ENCODE measurements at regions not wholly inside any gene's neighbourhood (a gene's known extent, or its start where the extent isn't known, plus 50 kb on each side); places are given as distances from the start of the nearest gene placed in this dataset.
A peak's percentile ranks its signal among the peaks of the same experiment; 100 is the strongest.

DNA sequence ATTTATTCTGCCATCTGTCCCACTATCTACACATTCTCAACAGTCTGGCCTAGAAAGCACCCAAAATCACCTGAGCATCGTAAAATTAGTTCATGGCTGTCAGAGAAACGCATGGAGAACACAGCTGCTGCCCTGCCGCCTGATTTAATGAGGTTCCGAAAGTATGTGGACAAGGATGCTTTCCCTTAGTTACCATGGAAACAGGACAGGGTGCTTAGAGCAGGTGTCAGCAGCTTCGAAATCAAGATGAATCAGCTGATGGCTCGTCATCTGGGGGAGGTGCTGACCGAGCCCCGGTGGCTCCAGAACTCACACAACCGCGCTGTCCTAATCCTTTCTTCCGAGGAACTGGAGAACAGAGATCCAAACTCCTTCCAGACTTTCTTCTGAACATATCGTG, 151.5 kb downstream of the TEX36 start:
- DNase-seq (ENCODE audit: low read depth in 1 of 2, low spot score in 1 of 2), result no peak
- CTCF ChIA-PET, result no interaction called here
- Histone ChIP-seq H3K9me3 (no peaks in the 10 kb centered on the region), H3K4me1 (no peaks in the 10 kb centered on the region), H3K4me3 (no peak overlapping the region), H3K27ac (no peak overlapping the region), H3K4me2 (no peak overlapping the region)
- FAIRE-seq, result no peak
- TF ChIP-seq ATOH8 (CRISPR knock-in tag; IDR thresholded peaks at IDR 0.05; ENCODE audit: low read depth), result no peak
- TF ChIP-seq EP300 (IDR thresholded peaks at IDR 0.05), result no peak
- no peak for TF ChIP-seq E2F6 (IDR thresholded peaks at IDR 0.05; ENCODE audit: borderline replicate concordance, low read depth)
- no peak for TF ChIP-seq CHD2 (IDR thresholded peaks at IDR 0.05; ENCODE audit: low read length, partially characterized antibody)
- no peak for TF ChIP-seq TFCP2L1 (CRISPR knock-in tag; IDR thresholded peaks at IDR 0.05)
- TF ChIP-seq, protein P1, sequence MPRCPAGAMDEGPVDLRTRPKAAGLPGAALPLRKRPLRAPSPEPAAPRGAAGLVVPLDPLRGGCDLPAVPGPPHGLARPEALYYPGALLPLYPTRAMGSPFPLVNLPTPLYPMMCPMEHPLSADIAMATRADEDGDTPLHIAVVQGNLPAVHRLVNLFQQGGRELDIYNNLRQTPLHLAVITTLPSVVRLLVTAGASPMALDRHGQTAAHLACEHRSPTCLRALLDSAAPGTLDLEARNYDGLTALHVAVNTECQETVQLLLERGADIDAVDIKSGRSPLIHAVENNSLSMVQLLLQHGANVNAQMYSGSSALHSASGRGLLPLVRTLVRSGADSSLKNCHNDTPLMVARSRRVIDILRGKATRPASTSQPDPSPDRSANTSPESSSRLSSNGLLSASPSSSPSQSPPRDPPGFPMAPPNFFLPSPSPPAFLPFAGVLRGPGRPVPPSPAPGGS (IDR thresholded peaks at IDR 0.05), result no peak
- no peak for TF ChIP-seq HEYL (CRISPR knock-in tag; IDR thresholded peaks at IDR 0.05)
- POLR2A ChIA-PET, result no interaction called here
- no peak for ATAC-seq
- 46% methylated on average over 12 of the region's 12 CpGs for WGBS (ENCODE audit: missing lambda C conversion rate)

GRCh38 chr10:125523347-125523746, 159.6 kb downstream of the TEX36 start:
- CTCF ChIA-PET, result interaction anchor here (2.0 kb wide), 1 partner anchor 15 kb away, joined by 5 read pairs; no protein-coding TSS in a partner anchor
- 43% methylated on average over 10 of the region's 10 CpGs for WGBS (ENCODE audit: missing lambda C conversion rate)
- POLR2A ChIA-PET, result no interaction called here
- no peak overlapping the region for H3K4me2 ChIP-seq
- H3K9me3 ChIP-seq, result peaks cover 13% of the 10 kb centered on the region; the same call in 1 of the 3 replicates
- TF ChIP-seq EP300 (IDR thresholded peaks at IDR 0.05) (no peak), MAZ (IDR thresholded peaks at IDR 0.05; ENCODE audit: borderline replicate concordance, low read depth, low read length) (no peak), E2F6 (IDR thresholded peaks at IDR 0.05; ENCODE audit: borderline replicate concordance, low read depth) (no peak), RFX5 (IDR thresholded peaks at IDR 0.05) (no peak), HDAC2 (IDR thresholded peaks at IDR 0.05) (no peak)
- ATAC-seq, result no peak
- FAIRE-seq, result no peak
- DNase-seq (ENCODE audit: low read depth in 1 of 2, low spot score in 1 of 2), result no peak
- H3K27ac ChIP-seq, result no peak overlapping the region
- no peak overlapping the region for H3K4me3 ChIP-seq
- no peaks in the 10 kb centered on the region for H3K4me1 ChIP-seq

- ChIA-PET CTCF (interaction anchor here (0.6 to 2.0 kb wide), 7 partner anchors 10 to 265 kb away, joined by 3 to 7 read pairs (median 3); no protein-coding TSS in a partner anchor), POLR2A (no interaction called here)
- DNase-seq (ENCODE audit: low read depth in 1 of 2, low spot score in 1 of 2) (peak; percentile 35 to 64), FAIRE-seq (no peak), ATAC-seq (peak; percentile 34 to 91; a peak in 3 of 6 replicates)
- H3K4me2 ChIP-seq, result 0 out of 3 replicates have a peak overlapping the region, but pooled peaks have one; percentile 11
- H3K9me3 ChIP-seq, result peaks cover 13% of the 10 kb centered on the region; the same call in 1 of the 3 replicates
- TF ChIP-seq, protein P1 (IDR thresholded peaks at IDR 0.05), result no peak
- 0 out of 5 replicates have a peak, but pooled peaks of 1 of the 2 experiments have one; percentile 21 for TF ChIP-seq RAD21 (conservative IDR thresholded peaks at IDR 0.05 in 1 of 2, IDR thresholded peaks at IDR 0.05 in 1 of 2)
- TF ChIP-seq CHD2 (IDR thresholded peaks at IDR 0.05; ENCODE audit: low read length, partially characterized antibody), result no peak
- TF ChIP-seq MAX (IDR thresholded peaks at IDR 0.05), result peak; percentile 40
- TF ChIP-seq, protein P2, sequence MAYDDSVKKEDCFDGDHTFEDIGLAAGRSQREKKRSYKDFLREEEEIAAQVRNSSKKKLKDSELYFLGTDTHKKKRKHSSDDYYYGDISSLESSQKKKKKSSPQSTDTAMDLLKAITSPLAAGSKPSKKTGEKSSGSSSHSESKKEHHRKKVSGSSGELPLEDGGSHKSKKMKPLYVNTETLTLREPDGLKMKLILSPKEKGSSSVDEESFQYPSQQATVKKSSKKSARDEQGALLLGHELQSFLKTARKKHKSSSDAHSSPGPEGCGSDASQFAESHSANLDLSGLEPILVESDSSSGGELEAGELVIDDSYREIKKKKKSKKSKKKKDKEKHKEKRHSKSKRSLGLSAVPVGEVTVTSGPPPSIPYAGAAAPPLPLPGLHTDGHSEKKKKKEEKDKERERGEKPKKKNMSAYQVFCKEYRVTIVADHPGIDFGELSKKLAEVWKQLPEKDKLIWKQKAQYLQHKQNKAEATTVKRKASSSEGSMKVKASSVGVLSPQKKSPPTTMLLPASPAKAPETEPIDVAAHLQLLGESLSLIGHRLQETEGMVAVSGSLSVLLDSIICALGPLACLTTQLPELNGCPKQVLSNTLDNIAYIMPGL (CRISPR knock-in tag; IDR thresholded peaks at IDR 0.05; ENCODE audit: borderline replicate concordance), result no peak
- TF ChIP-seq, protein P3, sequence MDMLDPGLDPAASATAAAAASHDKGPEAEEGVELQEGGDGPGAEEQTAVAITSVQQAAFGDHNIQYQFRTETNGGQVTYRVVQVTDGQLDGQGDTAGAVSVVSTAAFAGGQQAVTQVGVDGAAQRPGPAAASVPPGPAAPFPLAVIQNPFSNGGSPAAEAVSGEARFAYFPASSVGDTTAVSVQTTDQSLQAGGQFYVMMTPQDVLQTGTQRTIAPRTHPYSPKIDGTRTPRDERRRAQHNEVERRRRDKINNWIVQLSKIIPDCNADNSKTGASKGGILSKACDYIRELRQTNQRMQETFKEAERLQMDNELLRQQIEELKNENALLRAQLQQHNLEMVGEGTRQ (IDR thresholded peaks at IDR 0.05), result no peak
- no peak for TF ChIP-seq SMC3 (IDR thresholded peaks at IDR 0.05)
- TF ChIP-seq ZFP36 (IDR thresholded peaks at IDR 0.05; ENCODE audit: borderline replicate concordance, partially characterized antibody), result no peak
- TF ChIP-seq CEBPB (IDR thresholded peaks at IDR 0.05), result no peak
- TF ChIP-seq, protein P4, sequence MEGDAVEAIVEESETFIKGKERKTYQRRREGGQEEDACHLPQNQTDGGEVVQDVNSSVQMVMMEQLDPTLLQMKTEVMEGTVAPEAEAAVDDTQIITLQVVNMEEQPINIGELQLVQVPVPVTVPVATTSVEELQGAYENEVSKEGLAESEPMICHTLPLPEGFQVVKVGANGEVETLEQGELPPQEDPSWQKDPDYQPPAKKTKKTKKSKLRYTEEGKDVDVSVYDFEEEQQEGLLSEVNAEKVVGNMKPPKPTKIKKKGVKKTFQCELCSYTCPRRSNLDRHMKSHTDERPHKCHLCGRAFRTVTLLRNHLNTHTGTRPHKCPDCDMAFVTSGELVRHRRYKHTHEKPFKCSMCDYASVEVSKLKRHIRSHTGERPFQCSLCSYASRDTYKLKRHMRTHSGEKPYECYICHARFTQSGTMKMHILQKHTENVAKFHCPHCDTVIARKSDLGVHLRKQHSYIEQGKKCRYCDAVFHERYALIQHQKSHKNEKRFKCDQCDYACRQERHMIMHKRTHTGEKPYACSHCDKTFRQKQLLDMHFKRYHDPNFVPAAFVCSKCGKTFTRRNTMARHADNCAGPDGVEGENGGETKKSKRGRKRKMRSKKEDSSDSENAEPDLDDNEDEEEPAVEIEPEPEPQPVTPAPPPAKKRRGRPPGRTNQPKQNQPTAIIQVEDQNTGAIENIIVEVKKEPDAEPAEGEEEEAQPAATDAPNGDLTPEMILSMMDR (IDR thresholded peaks at IDR 0.05), result peak; percentile 39
- WGBS (ENCODE audit: missing lambda C conversion rate), result 28% methylated on average over 16 of the region's 17 CpGs
- no peak overlapping the region for H3K4me3 ChIP-seq
- no peaks in the 10 kb centered on the region for H3K4me1 ChIP-seq
- no peak overlapping the region for H3K27ac ChIP-seq
Measured at GRCh38 chr10:125521721-125522680, 161.0 kb downstream of the TEX36 start.

Data from A549 (cell line).